GM19455 (cell line): ENCODE measurements at regions not wholly inside any gene's neighbourhood (a gene's known extent, or its start where the extent isn't known, plus 50 kb on each side); places are given as distances from the start of the nearest gene placed in this dataset.

Experiments
- ATAC-seq: cut with Tn5 transposase; IDR thresholded peaks from one replicate; pipeline ENCODE4 v1.9.1; 2021; ENCODE audit not compliant: unreplicated experiment

GRCh38 chr2:67950018-67950417 is 112.8 kb downstream of the C1D start:
- ATAC-seq: no peak

- ATAC-seq: no peak
These were observed 111.9 kb downstream of the C1D start for GRCh38 chr2:67950919-67951318.

- peak; percentile 79 for ATAC-seq
These were observed 110.7 kb downstream of the C1D start for GRCh38 chr2:67952066-67952465.

GRCh38 chr2:67954093-67954748 is 108.6 kb downstream of the C1D start:
- ATAC-seq: no peak

GRCh38 chr2:67955748-67956603 is 106.8 kb downstream of the C1D start:
- no peak for ATAC-seq

GRCh38 chr2:67965246-67965645 is 97.6 kb downstream of the C1D start:
- no peak for ATAC-seq

- no peak for ATAC-seq
These were observed 92.7 kb downstream of the C1D start for GRCh38 chr2:67970071-67970470.

- ATAC-seq: no peak
These were observed 92.3 kb downstream of the C1D start for GRCh38 chr2:67970542-67970941.

- no peak for ATAC-seq
These were observed 88.0 kb downstream of the C1D start for GRCh38 chr2:67974559-67975430.

- ATAC-seq: no peak
These were observed 85.3 kb downstream of the C1D start for GRCh38 chr2:67977464-67977863.

GRCh38 chr2:67982956-67983355 is 79.8 kb downstream of the C1D start:
- no peak for ATAC-seq

- no peak for ATAC-seq
These were observed 78.2 kb downstream of the C1D start for GRCh38 chr2:67984600-67984999.

- no peak for ATAC-seq
These were observed 77.2 kb downstream of the C1D start for GRCh38 chr2:67985586-67985985.

- no peak for ATAC-seq
These were observed 76.5 kb downstream of the C1D start for GRCh38 chr2:67986258-67986657.
